ENCODE measurements at regions not wholly inside any gene's neighbourhood (a gene's known extent, or its start where the extent isn't known, plus 50 kb on each side); places are given as distances from the start of the nearest gene placed in this dataset.
"Not testable (repeated sequence)": the region's sequence is repeated elsewhere in the genome, so short reads cannot be mapped to it uniquely, and the experiment has no call there.

DNA sequence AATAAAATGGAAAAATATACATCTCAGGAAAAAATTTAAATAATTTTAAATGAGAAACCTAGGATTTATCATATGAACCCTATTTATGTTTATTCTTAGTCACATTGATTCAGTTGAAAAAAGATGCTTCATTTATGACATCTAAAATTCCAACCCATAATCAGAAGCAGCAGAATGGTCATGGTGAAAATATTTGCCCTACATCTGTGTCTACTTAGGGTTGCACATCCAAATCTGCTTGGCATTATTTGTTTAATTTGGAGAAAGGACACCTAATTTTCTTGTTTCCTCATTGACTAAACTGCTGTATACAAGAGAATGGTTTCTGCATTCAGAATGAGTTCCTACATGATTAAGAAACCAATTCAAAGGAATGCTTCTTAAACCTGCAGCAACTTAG lies 72.9 kb upstream of the SKAP2 start:
- no peaks in the 10 kb centered on the region for H3K4me1 ChIP-seq (ENCODE audit: insufficient read depth, low read length)
- TF ChIP-seq CTCF (IDR thresholded peaks at IDR 0.05; ENCODE audit: extremely low read depth, low read depth, low read length) = no peak
- H3K27ac ChIP-seq (ENCODE audit: low read depth, low read length) = no peak overlapping the region
- H3K36me3 ChIP-seq (ENCODE audit: insufficient read depth, low read length) = no peaks in the 10 kb centered on the region
- no peak overlapping the region for H3K4me2 ChIP-seq (ENCODE audit: insufficient read depth, low read length)
- no peaks in the 10 kb centered on the region for H3K9me3 ChIP-seq (ENCODE audit: low read depth, low read length)
- H3K27me3 ChIP-seq (ENCODE audit: insufficient read depth, low read length) = no peaks in the 10 kb centered on the region
- no peak for DNase-seq (ENCODE audit: insufficient read length, low spot score, missing footprints)
- H2AFZ ChIP-seq (ENCODE audit: low read length) = no peak overlapping the region
- no peak overlapping the region for H3K4me3 ChIP-seq (ENCODE audit: insufficient read depth, low read length)
- H3K79me2 ChIP-seq (ENCODE audit: insufficient read depth, low read length) = no peaks in the 10 kb centered on the region
- H4K20me1 ChIP-seq (ENCODE audit: insufficient read depth, low read length) = no peaks in the 10 kb centered on the region

- H3K27me3 ChIP-seq (ENCODE audit: insufficient read depth, low read length); DNase-seq (ENCODE audit: insufficient read length, low spot score, missing footprints); H4K20me1 ChIP-seq (ENCODE audit: insufficient read depth, low read length); H3K4me1 ChIP-seq (ENCODE audit: insufficient read depth, low read length); H3K4me3 ChIP-seq (ENCODE audit: insufficient read depth, low read length); H2AFZ ChIP-seq (ENCODE audit: low read length); H3K36me3 ChIP-seq (ENCODE audit: insufficient read depth, low read length); H3K9me3 ChIP-seq (ENCODE audit: low read depth, low read length); H3K4me2 ChIP-seq (ENCODE audit: insufficient read depth, low read length); H3K79me2 ChIP-seq (ENCODE audit: insufficient read depth, low read length); H3K27ac ChIP-seq (ENCODE audit: low read depth, low read length): not testable (repeated sequence)
Measured at GRCh38 chr7:26932616-26933015, 68.2 kb upstream of the SKAP2 start.

GRCh38 chr7:26930845-26931244 lies 66.5 kb upstream of the SKAP2 start:
- Histone ChIP-seq H3K36me3 (ENCODE audit: insufficient read depth, low read length) (no peaks in the 10 kb centered on the region), H3K4me2 (ENCODE audit: insufficient read depth, low read length) (no peak overlapping the region), H3K27ac (ENCODE audit: low read depth, low read length) (no peak overlapping the region), H3K79me2 (ENCODE audit: insufficient read depth, low read length) (no peaks in the 10 kb centered on the region), H3K4me1 (ENCODE audit: insufficient read depth, low read length) (no peaks in the 10 kb centered on the region), H3K9me3 (ENCODE audit: low read depth, low read length) (no peaks in the 10 kb centered on the region), H3K4me3 (ENCODE audit: insufficient read depth, low read length) (no peak overlapping the region), H3K27me3 (ENCODE audit: insufficient read depth, low read length) (no peaks in the 10 kb centered on the region), H2AFZ (ENCODE audit: low read length) (no peak overlapping the region), H4K20me1 (ENCODE audit: insufficient read depth, low read length) (no peaks in the 10 kb centered on the region)
- TF ChIP-seq CTCF (IDR thresholded peaks at IDR 0.05; ENCODE audit: extremely low read depth, low read depth, low read length) = no peak
- no peak for DNase-seq (ENCODE audit: insufficient read length, low spot score, missing footprints)

DNA sequence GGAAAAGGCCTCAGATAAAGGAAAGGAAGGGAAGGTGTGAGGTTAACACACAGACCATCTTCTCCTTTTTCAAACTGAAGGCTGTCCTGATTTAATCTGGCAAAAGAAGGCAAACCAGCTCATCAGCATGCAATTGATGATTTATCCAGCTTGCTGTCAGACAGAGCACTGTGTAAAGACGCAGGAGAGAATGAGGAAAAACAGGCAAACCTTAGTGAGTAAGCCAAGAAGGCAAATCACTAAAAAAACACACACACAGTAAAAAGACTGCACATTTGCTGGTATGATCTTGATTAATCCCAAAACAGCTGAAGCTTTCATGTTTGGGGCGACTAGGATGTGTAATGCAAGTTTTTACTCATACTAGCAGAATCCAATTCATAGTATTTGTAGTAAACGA lies 65.8 kb upstream of the SKAP2 start:
- no peak overlapping the region for H3K27ac ChIP-seq (ENCODE audit: low read depth, low read length)
- no peaks in the 10 kb centered on the region for H3K4me1 ChIP-seq (ENCODE audit: insufficient read depth, low read length)
- H2AFZ ChIP-seq (ENCODE audit: low read length) = peak overlapping the region; percentile 72
- H3K79me2 ChIP-seq (ENCODE audit: insufficient read depth, low read length) = no peaks in the 10 kb centered on the region
- no peaks in the 10 kb centered on the region for H3K36me3 ChIP-seq (ENCODE audit: insufficient read depth, low read length)
- H3K27me3 ChIP-seq (ENCODE audit: insufficient read depth, low read length) = no peaks in the 10 kb centered on the region
- no peak for DNase-seq (ENCODE audit: insufficient read length, low spot score, missing footprints)
- no peak overlapping the region for H3K4me3 ChIP-seq (ENCODE audit: insufficient read depth, low read length)
- no peaks in the 10 kb centered on the region for H3K9me3 ChIP-seq (ENCODE audit: low read depth, low read length)
- no peak for TF ChIP-seq CTCF (IDR thresholded peaks at IDR 0.05; ENCODE audit: extremely low read depth, low read depth, low read length)
- H4K20me1 ChIP-seq (ENCODE audit: insufficient read depth, low read length) = no peaks in the 10 kb centered on the region
- H3K4me2 ChIP-seq (ENCODE audit: insufficient read depth, low read length) = no peak overlapping the region

Measured in osteoblast (primary cell).